H1 (cell line): ENCODE measurements at regions not wholly inside any gene's neighbourhood (a gene's known extent, or its start where the extent isn't known, plus 50 kb on each side); places are given as distances from the start of the nearest gene placed in this dataset.
"Not testable (repeated sequence)": the region's sequence is repeated elsewhere in the genome, so short reads cannot be mapped to it uniquely, and the experiment has no call there.

Experiments
- CTCF ChIA-PET: fragments of 300-600 bp; sonication (Branson Sonifier 250); formaldehyde crosslinking; loops from one replicate; lab custom pipeline; 2021; ENCODE audit not compliant: partially characterized antibody; lab: Charles Lee
- POLR2A ChIA-PET: fragments of 300-600 bp; sonication (Branson Sonifier 250); formaldehyde crosslinking; loops from one replicate; lab custom pipeline; 2021; ENCODE audit warnings: inconsistent platforms; ENCODE audit not compliant: partially characterized antibody; lab: Charles Lee
- DNase-seq, 2 experiments: peaks; one replicate each; pipeline versions ENCODE4 v3.0.0 to v3.0.0-alpha.2; 2010 to 2022; ENCODE audit warnings: low spot score in 2 of 2, low read depth in 1 of 2, mixed read lengths in 1 of 2
- FAIRE-seq: peaks from 2 replicates; lab custom pipeline; 2011; peaks lifted over from hg19 to GRCh38; lab: Jason Lieb, UNC
- H2AFZ ChIP-seq: 2 replicates; pipeline ENCODE4 v1.8.1; 2012; ENCODE audit warnings: low read length, inconsistent platforms
- H2AK5ac ChIP-seq: 2 replicates; pipeline ENCODE4 v1.6.1; 2013; ENCODE audit warnings: low read depth, low read length
- H2BK120ac ChIP-seq: replicated peaks from 2 replicates; pipeline ENCODE3; 2013; ENCODE audit warnings: low read depth, low read length, inconsistent platforms
- H2BK12ac ChIP-seq: 2 replicates; pipeline ENCODE4 v1.6.1; 2013; ENCODE audit warnings: low read depth, low read length
- H2BK15ac ChIP-seq: 2 replicates; pipeline ENCODE4 v1.6.1; 2013; ENCODE audit warnings: low read length
- H2BK20ac ChIP-seq: 2 replicates; pipeline ENCODE4 v1.6.1; 2013; ENCODE audit warnings: low read length
- H2BK5ac ChIP-seq: 2 replicates; pipeline ENCODE4 v1.6.1; 2013; ENCODE audit warnings: low read depth, low read length
- H3K14ac ChIP-seq: 2 replicates; pipeline ENCODE4 v1.6.1; 2013; ENCODE audit warnings: inconsistent platforms; ENCODE audit not compliant: insufficient read length
- H3K18ac ChIP-seq: 2 replicates; pipeline ENCODE4 v1.6.1; 2013; ENCODE audit warnings: low read length; ENCODE audit errors: extremely low read depth
- H3K23ac ChIP-seq: 2 replicates; pipeline ENCODE4 v1.6.1; 2013; ENCODE audit warnings: inconsistent platforms; ENCODE audit not compliant: insufficient read length
- H3K23me2 ChIP-seq: 2 replicates; pipeline ENCODE4 v1.6.1; 2013; ENCODE audit warnings: low read depth, low read length
- H3K27ac ChIP-seq: 2 replicates; pipeline ENCODE4 v1.6.1; 2011; ENCODE audit warnings: low read depth, low read length, inconsistent platforms
- H3K27me3 ChIP-seq, 4 experiments: replicated peaks in 1 of 4; 1 replicate in 1 of 4; 2 replicates in 3 of 4; pipeline versions ENCODE4 v1.6.1 to v1.8.1; 2011 to 2013; ENCODE audit warnings: low read length in 3 of 4, mild to moderate bottlenecking in 3 of 4, inconsistent platforms in 2 of 4, mixed read lengths in 2 of 4, moderate library complexity in 1 of 4; ENCODE audit not compliant: control insufficient read depth in 3 of 4, insufficient read depth in 3 of 4; ENCODE audit errors: extremely low read depth in 1 of 4
- H3K36me3 ChIP-seq, 4 experiments: 2 replicates each; pipeline versions ENCODE4 v1.6.1 to v1.8.1; 2011 to 2013; ENCODE audit warnings: mild to moderate bottlenecking in 4 of 4, low read length in 3 of 4, moderate library complexity in 2 of 4, control low read depth in 1 of 4, inconsistent platforms in 1 of 4; ENCODE audit not compliant: insufficient read depth in 4 of 4, control insufficient read depth in 2 of 4
- H3K4ac ChIP-seq: replicated peaks from 2 replicates; pipeline ENCODE3; 2013; ENCODE audit warnings: low read length, low read depth, mixed read lengths, inconsistent platforms; ENCODE audit not compliant: insufficient read length
- H3K4me1 ChIP-seq, 4 experiments: replicated peaks in 1 of 4; 1 replicate in 1 of 4; 2 replicates in 3 of 4; pipeline versions ENCODE4 v1.6.1 to v1.8.1; 2011 to 2013; ENCODE audit warnings: low read length in 3 of 4, inconsistent platforms in 2 of 4, mixed read lengths in 1 of 4; ENCODE audit not compliant: insufficient read depth in 4 of 4, control insufficient read depth in 3 of 4
- H3K4me2 ChIP-seq, 2 experiments: 2 replicates each; pipeline versions ENCODE4 v1.6.1 to v1.8.1; 2011 to 2013; ENCODE audit warnings: low read depth in 2 of 2, low read length in 2 of 2, control low read depth in 1 of 2, inconsistent platforms in 1 of 2, mild to moderate bottlenecking in 1 of 2; ENCODE audit not compliant: insufficient read depth in 1 of 2
- H3K4me3 ChIP-seq, 4 experiments: fragments of 200-600, 300-600 bp in 1 of 4; sonication (generic), shearing (Covaris generic), sonication (Bioruptor Twin) in 1 of 4; 2 replicates each; pipeline versions ENCODE4 v1.5.1 to v1.8.1; 2011 to 2016; ENCODE audit warnings: low read length in 4 of 4, low read depth in 3 of 4, control low read depth in 2 of 4, inconsistent platforms in 2 of 4, mild to moderate bottlenecking in 2 of 4, mixed read lengths in 1 of 4, moderate library complexity in 1 of 4; ENCODE audit not compliant: insufficient read depth in 2 of 4; ENCODE audit errors: extremely low read depth in 1 of 4
- H3K56ac ChIP-seq: replicated peaks from 2 replicates; pipeline ENCODE3; 2013; ENCODE audit warnings: low read depth, mild to moderate bottlenecking, mixed read lengths, low read length, inconsistent platforms; ENCODE audit not compliant: insufficient read length
- H3K79me1 ChIP-seq: 2 replicates; pipeline ENCODE4 v1.6.1; 2013; ENCODE audit warnings: low read depth, low read length, control low read depth
- H3K79me2 ChIP-seq, 2 experiments: 2 replicates each; pipeline versions ENCODE4 v1.6.1 to v1.8.1; 2012 to 2013; ENCODE audit warnings: low read length in 2 of 2, mild to moderate bottlenecking in 2 of 2, inconsistent platforms in 1 of 2; ENCODE audit not compliant: insufficient read depth in 2 of 2, control insufficient read depth in 1 of 2
- H3K9ac ChIP-seq, 4 experiments: replicated peaks in 1 of 4; 1 replicate in 1 of 4; 2 replicates in 3 of 4; pipeline versions ENCODE4 v1.6.1 to v1.8.1; 2011 to 2013; ENCODE audit warnings: low read depth in 3 of 4, low read length in 3 of 4, control low read depth in 2 of 4, mild to moderate bottlenecking in 2 of 4, moderate library complexity in 2 of 4, inconsistent platforms in 1 of 4; ENCODE audit errors: extremely low read depth in 1 of 4
- H3K9me3 ChIP-seq, 2 experiments: 2 replicates each; pipeline versions ENCODE4 v1.6.1 to v1.8.1; 2012 to 2013; ENCODE audit warnings: mild to moderate bottlenecking in 2 of 2, moderate library complexity in 2 of 2, control low read depth in 1 of 2, inconsistent platforms in 1 of 2, low read depth in 1 of 2, low read length in 1 of 2, mixed read lengths in 1 of 2; ENCODE audit not compliant: insufficient read depth in 2 of 2
- H4K20me1 ChIP-seq, 2 experiments: replicated peaks in 1 of 2; 2 replicates each; pipeline versions ENCODE3 to v1.8.1; 2011 to 2013; ENCODE audit warnings: inconsistent platforms in 2 of 2, low read length in 2 of 2, mild to moderate bottlenecking in 1 of 2; ENCODE audit not compliant: insufficient read depth in 2 of 2, control insufficient read depth in 1 of 2
- H4K5ac ChIP-seq: 2 replicates; pipeline ENCODE4 v1.6.1; 2013; ENCODE audit warnings: low read length, low read depth, mixed read lengths, inconsistent platforms; ENCODE audit not compliant: insufficient read length
- H4K8ac ChIP-seq: 2 replicates; pipeline ENCODE4 v1.8.0; 2013; ENCODE audit warnings: mild to moderate bottlenecking, moderate library complexity, low read length, inconsistent platforms; ENCODE audit not compliant: insufficient read depth; ENCODE audit errors: extremely low read depth
- H4K91ac ChIP-seq: replicated peaks from 2 replicates; pipeline ENCODE3; 2013; ENCODE audit warnings: low read length, mixed read lengths, inconsistent platforms; ENCODE audit not compliant: insufficient read length
- CTBP2 ChIP-seq: IDR thresholded peaks from 2 replicates; pipeline ENCODE4 v1.7.0; 2011; ENCODE audit warnings: borderline replicate concordance, mild to moderate bottlenecking, moderate library complexity, mixed read lengths, low read length; ENCODE audit not compliant: insufficient read depth, insufficient read length
- RNF2 ChIP-seq: fragments of 200-900, 300-1000 bp; sonication (generic); IDR thresholded peaks from 2 replicates; pipeline ENCODE4 v1.7.1; 2016; ENCODE audit warnings: borderline replicate concordance, low read depth, mild to moderate bottlenecking, antibody characterized with exemption, low read length; ENCODE audit not compliant: poor library complexity, severe bottlenecking; ENCODE audit errors: missing control alignments
- TAF7 ChIP-seq: optimal IDR thresholded peaks from 2 replicates; pipeline ENCODE3; 2011; ENCODE audit warnings: low read depth, mild to moderate bottlenecking, inconsistent platforms, low read length, moderate library complexity, borderline replicate concordance
- WGBS, 2 experiments: shearing (Covaris generic) in 1 of 2; methylation state at CpG; one replicate each; pipeline versions ENCODE4 v1.1.6 to v1.1.7; 2013 to 2015; ENCODE audit warnings: low lambda C conversion rate in 2 of 2, mixed read lengths in 2 of 2, inconsistent platforms in 1 of 2, low coverage in 1 of 2, missing lambda C conversion rate in 1 of 2; ENCODE audit not compliant: insufficient replicate concordance in 2 of 2, insufficient coverage in 1 of 2, insufficient read length in 1 of 2; ENCODE audit errors: extremely low coverage in 1 of 2, missing lambda C conversion rate in 1 of 2; 5-methylcytosine and 5-hydroxymethylcytosine counted together

GRCh38 chr1:148263128-148263905 is 111.2 kb upstream of the NBPF11 start (continued):
- TF ChIP-seq CTBP2 (no peak), RNF2 (no peak), TAF7 (peak; percentile 100)

- H3K23ac ChIP-seq, H3K18ac ChIP-seq, H3K36me3 ChIP-seq, H3K27ac ChIP-seq, H3K79me2 ChIP-seq, H2AFZ ChIP-seq, H4K8ac ChIP-seq, DNase-seq, H4K5ac ChIP-seq, H2BK12ac ChIP-seq, H3K9me3 ChIP-seq, H3K4me1 ChIP-seq, FAIRE-seq, H3K4me2 ChIP-seq, H3K56ac ChIP-seq, H3K9ac ChIP-seq, H3K79me1 ChIP-seq, H2BK120ac ChIP-seq, H3K27me3 ChIP-seq, H4K91ac ChIP-seq, H3K4me3 ChIP-seq, H3K14ac ChIP-seq, H4K20me1 ChIP-seq, H2BK15ac ChIP-seq, H3K4ac ChIP-seq, H2BK5ac ChIP-seq, H2BK20ac ChIP-seq, H2AK5ac ChIP-seq: not testable (repeated sequence)
- POLR2A ChIA-PET, result interaction anchor here (1.6 to 3.3 kb wide), 3 partner anchors 16 to 71 kb away, joined by 5 to 136 read pairs (median 7); no protein-coding TSS in a partner anchor
- CTCF ChIA-PET, result interaction anchor here (1.0 kb wide), 1 partner anchor 101 kb away, joined by 4 read pairs; no protein-coding TSS in a partner anchor
- 83% methylated on average over 3 of the region's 3 CpGs; no CpG with 5 or more reads in 1 of the 2 experiments for WGBS, 2 experiments
- peaks cover 13% of the 10 kb centered on the region for H3K23me2 ChIP-seq
Observed at GRCh38 chr1:148261684-148262083, 109.6 kb upstream of the NBPF11 start.
